GM12872 (cell line): ENCODE measurements at regions not wholly inside any gene's neighbourhood (a gene's known extent, or its start where the extent isn't known, plus 50 kb on each side); places are given as distances from the start of the nearest gene placed in this dataset.

ENCODE experiments used
- TF ChIP-seq, protein P1 (sequence below): IDR thresholded peaks from 3 replicates; pipeline ENCODE4 v1.5.1; 2011; ENCODE audit warnings: low read depth, mild to moderate bottlenecking, low read length, moderate library complexity; ENCODE audit not compliant: insufficient read depth

GRCh38 chr4:148747721-148748268 lies 305.6 kb upstream of the NR3C2 start:
- TF ChIP-seq, protein P1, sequence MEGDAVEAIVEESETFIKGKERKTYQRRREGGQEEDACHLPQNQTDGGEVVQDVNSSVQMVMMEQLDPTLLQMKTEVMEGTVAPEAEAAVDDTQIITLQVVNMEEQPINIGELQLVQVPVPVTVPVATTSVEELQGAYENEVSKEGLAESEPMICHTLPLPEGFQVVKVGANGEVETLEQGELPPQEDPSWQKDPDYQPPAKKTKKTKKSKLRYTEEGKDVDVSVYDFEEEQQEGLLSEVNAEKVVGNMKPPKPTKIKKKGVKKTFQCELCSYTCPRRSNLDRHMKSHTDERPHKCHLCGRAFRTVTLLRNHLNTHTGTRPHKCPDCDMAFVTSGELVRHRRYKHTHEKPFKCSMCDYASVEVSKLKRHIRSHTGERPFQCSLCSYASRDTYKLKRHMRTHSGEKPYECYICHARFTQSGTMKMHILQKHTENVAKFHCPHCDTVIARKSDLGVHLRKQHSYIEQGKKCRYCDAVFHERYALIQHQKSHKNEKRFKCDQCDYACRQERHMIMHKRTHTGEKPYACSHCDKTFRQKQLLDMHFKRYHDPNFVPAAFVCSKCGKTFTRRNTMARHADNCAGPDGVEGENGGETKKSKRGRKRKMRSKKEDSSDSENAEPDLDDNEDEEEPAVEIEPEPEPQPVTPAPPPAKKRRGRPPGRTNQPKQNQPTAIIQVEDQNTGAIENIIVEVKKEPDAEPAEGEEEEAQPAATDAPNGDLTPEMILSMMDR: no peak

DNA sequence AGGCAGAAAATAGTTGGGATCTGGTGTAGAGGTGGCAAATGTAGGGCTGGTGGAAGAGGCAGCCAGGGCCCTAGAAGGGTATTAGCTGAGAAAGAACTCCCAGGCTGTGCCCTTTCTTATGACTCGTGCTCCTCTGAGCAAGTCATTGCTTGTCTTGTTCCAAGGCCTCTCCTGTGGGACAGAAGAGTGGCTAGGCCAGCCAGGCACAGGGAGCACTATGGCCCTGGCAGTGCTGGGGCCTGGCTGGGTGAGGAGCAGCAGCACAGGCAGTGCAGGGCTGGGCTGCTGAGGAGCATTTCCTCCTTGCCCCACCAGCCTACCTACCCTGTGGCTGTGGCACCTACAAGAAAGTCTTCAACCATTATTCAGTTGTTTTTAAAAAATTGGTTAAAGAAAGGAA lies 298.5 kb upstream of the NR3C2 start:
- TF ChIP-seq, protein P1: no peak

DNA sequence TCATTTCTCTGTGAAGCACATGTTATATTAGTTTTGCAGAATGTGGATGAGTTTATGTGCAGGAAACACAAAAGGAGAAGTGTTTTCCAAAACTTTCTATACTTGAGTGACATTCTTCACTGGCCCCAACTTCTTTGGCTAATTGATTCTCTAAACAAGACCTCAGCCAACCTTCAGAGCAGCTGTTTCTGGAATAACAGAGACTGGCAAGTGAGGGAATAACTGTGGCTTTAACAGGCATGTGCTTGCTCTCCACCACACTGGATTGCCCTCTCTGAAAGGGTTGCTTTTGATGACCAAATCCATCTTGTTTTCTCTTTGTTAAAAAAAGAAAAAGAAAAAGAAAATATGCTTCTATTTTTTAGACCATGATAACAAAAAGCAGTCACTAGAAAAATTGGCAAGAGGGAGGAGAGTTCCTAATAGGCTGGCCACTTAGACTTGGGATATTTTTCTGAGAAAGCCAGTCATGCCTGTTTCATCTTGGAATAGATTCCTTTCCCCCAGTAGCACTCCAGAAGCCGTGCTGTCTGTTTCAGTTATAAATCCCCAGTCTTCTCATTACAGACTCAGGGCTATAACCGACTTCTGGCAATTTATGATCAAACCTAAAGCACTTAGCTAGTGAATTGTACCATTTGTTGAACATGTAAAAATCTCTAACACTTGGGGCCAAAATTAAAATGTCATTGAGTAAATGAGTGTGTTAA lies 295.0 kb upstream of the NR3C2 start:
- TF ChIP-seq, protein P1: no peak

DNA sequence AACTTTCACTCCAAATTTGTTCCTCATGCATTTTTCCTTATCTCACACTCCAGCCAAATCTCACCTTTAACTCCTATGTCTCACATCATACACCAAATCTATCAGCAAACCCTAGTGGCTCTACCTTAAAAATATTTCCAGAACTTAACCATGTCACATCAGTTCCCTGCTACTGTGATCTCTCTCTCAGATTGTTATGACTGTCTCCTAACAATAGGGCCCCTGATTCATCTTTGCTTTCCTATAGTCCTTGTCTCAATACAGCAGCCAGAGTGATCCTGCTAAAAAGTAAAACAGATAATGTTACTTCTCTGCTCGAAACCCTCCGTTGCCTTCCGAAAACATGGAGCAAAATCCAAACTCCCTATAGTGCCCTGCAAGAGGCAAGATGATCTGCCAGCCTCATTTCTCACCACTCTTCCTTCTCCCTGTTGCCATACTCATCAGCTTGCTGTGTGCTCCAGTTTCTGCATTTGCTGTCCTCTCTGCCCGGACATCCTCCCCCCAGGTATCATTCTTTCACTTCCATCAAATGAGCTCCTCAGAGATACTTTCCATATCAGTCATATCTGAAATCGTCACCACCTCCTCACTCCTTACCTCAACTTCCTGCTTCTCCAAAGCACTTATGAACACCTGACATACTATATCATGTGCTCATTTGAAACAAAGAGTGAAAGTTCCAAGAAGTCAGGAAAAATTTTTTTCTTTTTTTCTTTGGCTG lies 293.4 kb upstream of the NR3C2 start:
- TF ChIP-seq, protein P1: no peak

- TF ChIP-seq, protein P1: no peak
Measured at GRCh38 chr4:148730766-148731165, 288.6 kb upstream of the NR3C2 start.

DNA sequence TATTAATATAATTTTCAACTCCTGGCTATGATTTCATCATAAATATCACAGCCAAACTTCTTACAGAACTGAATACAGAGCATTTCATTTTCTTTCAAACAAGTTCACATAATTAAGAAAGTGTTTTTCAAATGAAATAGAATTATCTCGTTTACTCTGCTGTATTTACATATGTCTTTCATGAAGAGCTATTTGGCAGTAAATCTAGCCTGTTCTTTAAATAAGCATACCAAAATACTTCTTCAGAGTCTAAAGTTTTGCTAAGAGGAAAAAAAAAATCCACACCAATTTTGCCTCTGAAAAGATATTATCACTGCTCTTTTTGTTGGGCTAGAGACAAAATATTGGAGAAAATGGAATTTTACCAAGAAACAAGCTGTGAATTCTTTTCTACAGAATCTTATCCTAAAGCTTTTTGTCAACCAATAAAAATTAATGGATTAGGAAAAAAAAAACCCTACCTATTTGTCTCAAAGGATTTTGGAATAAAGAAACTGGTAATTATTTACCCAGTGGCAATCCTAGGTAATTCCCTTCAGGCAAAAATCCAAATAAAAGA lies 287.9 kb upstream of the NR3C2 start:
- TF ChIP-seq, protein P1: no peak

- TF ChIP-seq, protein P1: no peak
Measured at GRCh38 chr4:148717988-148718387, 275.8 kb upstream of the NR3C2 start.
